COR-L47 (cell line): ENCODE measurements at regions not wholly inside any gene's neighbourhood (a gene's known extent, or its start where the extent isn't known, plus 50 kb on each side); places are given as distances from the start of the nearest gene placed in this dataset.

Source experiments
- DNase-seq: peaks from one replicate; lab custom pipeline; 2025; lab: John Stamatoyannopoulos, UW

DNA sequence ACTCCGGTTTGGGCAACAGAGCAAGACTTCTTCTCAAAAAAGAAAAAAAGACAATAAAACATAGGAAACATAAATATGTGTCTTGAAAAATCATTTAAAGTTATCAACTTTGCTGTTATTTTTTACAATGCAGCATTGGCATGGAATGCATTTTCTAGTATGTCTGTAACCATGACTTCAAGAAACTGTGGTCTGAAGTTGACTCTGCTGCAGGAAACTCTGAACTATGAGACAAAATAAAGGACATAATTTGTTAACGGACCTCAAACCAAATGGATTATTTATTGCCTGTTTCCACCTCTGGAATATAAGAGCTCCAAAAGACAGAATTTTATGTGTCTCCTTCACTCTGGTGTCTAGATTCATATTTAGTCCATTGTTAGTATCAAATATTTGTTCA lies 79.1 kb downstream of the TRIB2 start:
- DNase-seq, result no peak

DNA sequence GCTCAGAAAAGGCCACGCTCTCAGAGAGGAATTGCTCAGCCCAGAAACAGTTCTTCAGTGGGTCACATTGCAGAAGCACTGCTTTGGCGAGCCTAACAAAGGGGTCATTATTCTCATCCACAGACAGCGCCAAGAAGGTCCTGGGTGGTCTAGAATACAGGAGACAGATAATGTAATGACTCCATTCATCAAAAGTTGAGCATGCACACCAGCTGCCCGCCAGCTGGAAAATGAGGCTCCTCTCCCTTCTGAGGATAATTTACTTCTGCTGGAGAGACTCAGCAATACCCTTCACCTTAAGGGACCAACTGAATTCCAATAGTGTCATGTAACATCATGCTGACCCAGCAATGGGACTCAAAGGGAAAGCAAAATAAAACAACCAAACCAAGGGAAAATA lies 79.9 kb downstream of the TRIB2 start:
- no peak for DNase-seq

DNA sequence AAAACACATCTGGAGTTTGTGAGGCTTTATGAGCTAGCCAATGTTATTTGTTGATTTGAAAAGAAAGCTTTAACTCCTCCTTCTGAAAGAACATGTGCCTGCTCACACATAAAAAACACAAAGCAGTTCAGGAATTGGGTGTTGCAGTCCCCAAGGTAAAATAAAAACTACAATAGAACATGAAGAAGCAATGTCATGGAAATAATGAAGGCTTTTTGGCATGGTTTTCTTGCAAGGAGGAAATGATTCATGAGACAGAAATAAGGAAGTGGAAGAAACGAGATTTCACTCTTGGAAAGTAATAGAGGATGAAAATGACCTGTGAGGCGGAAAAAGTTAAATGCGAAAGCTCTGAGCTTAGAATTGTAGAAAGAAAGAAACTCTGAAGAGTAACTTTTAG lies 81.1 kb downstream of the TRIB2 start:
- DNase-seq, result no peak

DNA sequence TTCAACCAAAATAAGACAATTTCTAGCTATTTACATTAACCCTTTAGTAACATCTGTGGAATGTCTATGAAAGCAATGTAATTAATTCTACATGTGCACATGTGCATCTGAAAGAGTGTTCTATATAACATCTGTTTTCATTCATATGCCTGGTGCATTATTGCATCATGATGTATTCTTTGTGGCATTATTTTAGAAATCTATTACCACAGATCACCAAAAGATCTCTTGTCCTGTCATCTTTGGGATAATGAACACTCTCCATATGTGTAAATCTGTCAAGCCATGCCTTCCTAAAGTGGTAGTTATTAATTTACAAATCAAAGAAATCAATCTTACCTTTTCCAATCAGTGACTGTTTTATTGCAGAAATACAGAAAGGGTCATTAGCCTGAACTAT lies 86.9 kb downstream of the TRIB2 start:
- DNase-seq, result no peak

DNA sequence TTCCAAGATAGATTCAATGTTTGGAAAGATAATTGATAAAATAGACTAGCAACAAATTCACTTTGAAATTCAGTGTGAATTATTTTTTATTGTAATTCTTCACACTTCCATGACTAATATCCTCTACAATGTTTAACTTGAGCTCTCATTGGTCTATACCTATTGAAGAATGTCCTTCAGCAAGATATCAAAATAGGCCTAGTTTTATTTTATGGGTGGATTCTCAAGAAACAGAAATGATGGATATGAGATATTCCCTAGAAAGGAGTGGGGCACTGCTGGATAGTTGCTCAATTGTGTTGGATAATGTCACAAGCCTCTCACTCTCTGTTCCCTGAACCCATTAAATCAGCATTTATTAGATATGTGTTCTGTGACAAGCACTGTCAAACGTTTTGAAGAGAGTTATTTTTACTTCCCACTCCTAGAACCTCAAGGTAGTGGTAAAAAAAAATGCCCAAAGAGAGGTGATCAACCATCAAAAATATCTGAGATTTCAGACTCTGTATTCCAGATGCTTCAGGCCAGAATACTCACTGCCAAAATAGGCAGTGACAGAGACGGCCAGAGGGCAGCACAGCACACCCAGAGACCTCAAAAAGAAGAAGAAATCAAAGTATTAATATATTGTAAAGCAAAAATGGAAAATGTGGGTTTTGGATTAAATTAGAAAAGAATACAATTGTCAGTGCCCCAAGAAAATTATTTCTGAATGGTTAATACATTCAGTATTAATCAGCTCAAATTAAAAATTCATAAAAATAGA lies 87.5 kb downstream of the TRIB2 start:
- DNase-seq, result no peak

DNA sequence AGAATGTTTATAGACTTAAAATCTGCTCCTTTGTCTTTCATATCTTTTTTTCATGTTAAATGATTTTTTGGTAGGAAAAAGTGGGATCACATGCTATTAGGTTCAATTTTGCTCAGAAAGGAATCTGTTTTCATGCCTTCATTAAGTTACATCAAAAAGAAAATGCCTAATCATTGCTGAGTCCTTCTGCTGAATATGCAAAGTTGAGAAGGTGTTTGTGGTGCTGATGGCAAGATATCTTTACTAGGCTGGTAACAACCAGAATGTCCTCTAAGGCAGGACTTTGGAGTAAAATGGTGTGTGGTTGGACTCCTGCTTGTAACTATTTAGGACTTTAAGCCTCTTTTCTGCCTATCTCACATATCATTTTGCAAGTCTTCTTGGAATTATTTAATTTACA lies 88.3 kb downstream of the TRIB2 start:
- no peak for DNase-seq

DNA sequence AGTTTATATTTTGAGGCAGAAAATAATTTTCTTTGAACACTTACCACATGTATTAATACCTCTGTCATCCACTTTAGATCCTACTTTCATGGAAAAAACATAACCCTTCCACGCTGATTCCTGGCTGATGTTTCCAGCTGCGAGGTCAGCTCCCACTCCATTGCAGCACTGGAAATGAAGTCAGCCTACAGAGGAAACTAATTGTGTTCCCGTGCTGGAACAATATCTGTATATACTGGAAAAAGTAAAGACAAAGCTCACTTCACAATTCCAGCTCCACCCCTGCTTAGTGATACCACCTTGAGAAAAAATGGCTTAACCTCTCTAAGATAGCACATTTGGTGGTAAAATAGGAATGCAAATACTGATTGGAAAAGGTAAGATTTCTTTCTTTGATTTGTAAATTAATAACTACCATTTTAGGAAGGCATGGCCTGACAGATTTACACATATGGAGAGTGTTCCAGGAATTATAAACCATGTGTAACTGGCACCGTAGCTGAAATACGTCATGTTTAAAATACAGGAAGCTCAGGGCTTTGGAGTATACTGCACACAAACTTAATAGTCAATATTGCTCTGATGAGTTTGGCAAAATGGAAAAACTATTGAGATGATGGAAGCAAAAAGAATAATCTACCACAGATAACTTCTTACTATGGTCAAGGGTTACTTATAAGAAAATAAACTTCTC lies 90.0 kb downstream of the TRIB2 start:
- no peak for DNase-seq

DNA sequence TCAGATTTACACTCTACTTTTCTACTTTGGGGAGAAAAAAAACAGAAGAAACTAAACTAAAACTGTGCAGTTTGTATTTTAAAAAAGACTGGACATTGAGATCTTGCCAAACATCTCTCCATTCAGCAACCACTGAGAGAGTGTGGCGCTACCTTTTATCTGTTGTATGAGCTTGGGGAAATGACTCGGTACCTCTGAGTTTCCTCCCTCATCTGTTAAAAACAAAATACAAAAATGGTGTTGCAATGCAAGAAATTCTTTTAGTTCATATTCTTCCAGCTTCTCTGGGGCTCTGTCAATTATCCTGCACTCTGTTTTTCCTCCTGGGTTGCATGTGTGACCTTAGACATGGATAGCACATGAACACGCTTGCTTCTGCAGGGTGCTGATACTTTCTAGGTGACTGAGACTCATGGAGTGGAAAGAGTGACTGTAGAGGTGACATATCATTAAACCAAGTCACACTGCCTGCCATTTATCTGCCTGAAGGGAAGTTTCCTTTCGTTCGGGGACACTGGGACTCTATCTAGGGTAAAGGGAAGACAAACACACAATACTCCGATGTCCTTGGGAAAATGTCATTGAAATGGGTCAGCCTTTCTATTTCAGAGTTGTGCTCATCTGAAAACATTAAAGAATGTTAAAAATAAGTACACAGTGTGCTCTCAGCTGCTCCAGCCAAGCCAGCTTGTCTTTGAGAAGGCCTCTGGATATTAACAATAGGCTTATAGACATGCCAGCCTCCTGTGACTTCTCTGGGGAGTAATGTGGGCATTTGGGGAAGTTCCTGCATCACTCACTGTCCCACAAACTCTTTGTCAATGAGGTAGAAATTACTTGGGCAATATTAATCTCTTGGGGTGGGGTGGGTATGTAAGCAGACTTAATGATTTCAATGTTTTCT lies 91.4 kb downstream of the TRIB2 start:
- DNase-seq, result no peak

DNA sequence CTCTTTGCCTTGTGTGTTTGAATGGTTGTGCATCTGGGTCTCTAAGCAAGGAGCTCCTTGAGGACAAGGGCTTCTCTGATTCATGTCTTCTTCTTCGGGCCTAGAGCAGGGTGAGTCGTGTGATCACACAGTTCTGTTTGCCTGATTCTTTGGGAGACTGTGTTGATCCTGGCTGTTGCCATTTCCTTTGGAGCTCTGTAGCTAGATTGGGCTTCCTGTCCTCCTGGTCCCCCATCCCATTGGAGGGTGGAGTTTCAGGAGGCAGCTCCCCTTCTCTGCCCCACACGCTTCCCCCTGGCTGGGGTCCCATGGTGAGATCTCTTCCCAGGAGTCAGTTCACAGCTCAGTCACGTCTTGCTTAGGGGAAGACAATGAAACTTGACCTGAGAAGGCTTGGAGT lies 92.8 kb downstream of the TRIB2 start:
- no peak for DNase-seq

DNA sequence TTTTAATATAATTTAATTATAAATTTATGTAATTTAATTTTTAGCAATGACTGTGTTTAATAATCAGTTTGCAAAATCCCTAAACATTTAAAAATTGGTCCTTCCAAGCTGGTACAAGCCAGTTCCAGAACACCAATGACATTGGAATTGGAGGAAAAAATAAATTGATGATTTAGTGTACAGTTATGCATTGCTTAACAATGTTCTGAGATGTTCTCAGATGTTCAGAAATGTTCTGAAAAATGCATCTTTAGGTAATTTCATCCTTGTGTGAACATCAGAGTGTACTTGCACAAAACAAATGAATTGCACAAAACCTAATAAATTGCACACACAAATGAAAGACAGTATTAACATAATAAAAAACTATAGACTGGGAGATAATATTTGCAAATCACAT lies 95.2 kb downstream of the TRIB2 start:
- no peak for DNase-seq

DNA sequence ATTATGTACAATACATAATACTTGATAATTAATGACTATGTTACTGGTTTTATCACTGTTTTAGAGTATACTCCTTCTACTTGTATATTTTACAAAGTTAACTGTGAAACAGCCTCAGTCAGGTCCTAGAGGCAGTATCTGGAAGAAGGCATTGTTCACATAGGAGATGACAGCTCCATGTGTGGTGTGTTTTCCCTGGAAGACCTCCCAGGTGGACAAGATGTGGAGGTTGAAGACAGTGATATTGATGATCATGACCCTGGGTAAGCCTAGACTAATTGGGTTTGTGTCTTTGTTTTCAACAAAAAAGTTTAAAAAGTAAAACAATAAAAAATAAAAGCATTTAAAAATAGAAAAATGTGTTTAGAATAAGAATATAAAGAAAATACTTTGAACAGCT lies 96.4 kb downstream of the TRIB2 start:
- DNase-seq, result no peak

DNA sequence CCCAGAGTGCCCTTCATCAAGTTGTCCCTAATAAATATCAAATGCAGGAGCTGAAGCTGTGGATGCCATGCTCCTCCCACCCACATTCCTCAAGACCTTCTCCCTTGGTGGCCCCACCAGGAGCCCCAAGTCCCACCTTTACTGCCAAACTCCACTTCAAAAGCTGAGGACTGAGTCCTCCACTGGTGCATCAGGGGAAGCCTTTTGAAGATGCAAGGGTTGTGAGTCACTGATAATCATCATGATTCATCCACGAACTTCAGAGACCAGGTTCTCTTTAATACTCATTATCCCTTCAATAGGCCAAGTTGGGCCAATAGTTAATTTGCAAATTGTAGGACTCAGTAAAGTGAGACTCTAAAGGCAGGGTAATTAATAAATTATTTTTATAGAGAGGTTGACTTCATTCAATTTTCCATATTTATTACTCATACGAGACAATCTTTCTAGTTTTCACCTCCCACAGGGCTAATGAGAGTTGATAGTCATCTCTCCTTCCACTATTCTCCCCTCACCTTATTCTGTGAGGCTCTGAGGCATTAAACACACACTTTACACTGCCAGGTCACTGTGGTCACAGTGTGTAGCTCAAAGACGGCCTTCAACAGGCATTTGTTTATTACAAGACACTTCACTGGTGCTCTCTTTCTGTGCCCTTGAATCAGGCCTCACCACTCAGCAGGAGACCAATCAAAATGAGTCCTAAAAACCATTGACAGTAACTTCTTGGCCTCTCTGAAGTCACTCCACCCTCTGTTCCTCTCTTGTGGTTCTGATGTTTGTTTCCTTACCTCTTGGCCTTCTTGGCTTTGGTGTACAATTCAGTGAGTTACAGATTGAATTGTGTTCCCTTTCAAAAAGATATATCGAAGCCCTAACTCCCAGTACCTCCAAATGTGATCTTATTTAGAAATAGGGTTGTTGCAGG lies 99.9 kb downstream of the TRIB2 start:
- DNase-seq, result no peak

DNA sequence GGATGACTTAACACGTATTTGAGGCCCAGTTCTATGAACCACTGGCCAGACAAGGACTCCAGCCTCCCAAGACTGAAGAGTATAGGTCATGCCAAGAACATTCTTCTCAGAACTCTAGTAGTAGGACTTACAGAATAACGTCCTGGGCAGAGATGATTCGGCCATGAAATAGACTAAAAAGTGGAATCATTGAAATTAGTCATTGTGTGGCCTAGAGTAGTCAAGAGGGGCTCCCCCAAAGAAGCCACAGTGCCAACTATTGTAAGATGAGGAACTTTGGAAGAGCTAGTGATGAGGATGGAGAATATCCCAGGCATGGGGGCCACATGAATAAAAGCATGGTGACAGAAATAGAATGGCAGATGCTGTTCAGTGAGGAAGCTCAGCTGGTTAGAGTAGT lies 101.1 kb downstream of the TRIB2 start:
- no peak for DNase-seq

DNA sequence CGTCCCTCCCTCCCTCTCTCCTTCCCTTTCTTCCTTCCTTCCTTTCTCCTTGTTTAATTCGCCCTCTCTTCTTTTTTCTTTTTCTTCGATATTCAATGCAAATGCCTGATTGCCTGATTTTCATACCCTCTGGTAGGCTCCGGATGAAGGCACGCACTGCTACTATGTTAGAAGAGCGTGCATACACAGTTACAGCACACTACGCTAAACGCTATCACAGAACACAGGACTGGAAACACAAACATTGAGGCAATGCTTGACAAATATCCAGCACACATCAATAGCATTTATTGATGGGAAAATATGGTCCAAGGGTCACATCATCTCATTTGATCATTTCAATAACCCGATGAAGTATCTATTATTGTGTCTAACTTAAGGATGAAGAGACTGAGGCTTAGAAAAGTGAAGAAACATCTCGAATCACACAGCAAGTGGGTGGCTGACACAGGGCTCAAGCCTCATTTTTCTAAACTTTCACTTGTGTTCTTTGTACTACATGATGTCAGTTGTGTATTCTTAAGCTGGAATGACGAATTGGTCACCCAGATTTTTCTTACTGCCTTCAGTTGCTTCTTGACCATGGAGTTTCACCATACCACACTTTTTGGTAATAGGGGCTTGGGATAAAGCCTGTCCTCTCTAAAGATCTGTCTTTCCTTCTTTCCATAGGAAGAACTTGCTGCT lies 101.8 kb downstream of the TRIB2 start:
- DNase-seq, result no peak

DNA sequence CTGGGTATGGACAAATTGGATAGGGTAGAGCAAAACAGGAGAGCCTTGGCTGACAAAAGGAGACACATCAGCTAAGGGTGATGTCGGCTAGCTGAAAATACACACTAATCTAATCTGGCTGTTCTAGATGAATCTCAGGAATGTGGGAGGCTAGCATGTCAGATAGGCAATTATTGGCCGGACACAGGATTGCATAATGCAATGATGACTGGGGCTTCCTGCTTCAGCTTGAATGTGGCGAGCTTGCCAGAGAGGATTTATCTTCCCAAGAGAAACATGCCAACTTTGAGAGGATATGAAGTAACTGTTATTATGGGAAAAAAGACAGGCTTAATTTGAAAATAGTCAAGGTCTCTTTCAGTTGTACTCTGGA lies 102.4 kb downstream of the TRIB2 start:
- DNase-seq, result no peak

DNA sequence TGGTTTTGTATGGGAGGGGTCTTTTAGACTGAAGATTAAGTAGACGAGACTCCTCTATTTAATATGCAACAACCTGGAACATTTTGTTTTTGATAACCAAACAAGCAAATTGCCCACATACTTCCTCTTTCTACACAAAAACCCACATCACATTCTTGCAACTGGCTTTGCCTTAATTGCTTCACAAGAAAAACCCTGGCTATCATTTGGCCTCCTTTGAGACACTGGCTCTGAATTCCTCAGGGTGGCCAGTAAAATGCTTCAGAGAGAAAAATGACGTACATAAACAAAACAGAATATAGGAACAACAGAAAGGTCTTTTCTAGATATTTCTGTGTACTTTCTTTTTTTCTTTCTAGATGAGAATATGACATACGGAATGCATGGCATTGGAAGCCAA lies 103.0 kb downstream of the TRIB2 start:
- no peak for DNase-seq

DNA sequence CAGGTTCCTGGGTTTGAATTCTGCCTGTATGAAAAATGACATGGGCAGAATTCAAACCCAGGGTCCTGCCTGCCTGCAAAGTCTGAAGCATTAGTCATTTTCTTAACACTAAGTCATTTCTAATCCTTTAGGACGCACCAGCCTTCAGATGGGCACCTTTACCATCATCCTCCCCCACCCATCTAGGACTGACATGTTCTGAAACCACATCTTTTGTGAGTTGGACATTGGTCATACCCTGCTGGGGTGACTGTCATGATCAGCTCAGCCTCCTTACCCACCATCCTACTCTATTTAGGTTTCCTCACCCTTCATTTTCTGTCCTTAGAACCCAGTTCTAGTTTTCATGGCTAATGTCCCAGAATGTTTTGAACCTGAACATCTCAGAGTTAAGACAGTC lies 104.9 kb downstream of the TRIB2 start:
- DNase-seq, result no peak

DNA sequence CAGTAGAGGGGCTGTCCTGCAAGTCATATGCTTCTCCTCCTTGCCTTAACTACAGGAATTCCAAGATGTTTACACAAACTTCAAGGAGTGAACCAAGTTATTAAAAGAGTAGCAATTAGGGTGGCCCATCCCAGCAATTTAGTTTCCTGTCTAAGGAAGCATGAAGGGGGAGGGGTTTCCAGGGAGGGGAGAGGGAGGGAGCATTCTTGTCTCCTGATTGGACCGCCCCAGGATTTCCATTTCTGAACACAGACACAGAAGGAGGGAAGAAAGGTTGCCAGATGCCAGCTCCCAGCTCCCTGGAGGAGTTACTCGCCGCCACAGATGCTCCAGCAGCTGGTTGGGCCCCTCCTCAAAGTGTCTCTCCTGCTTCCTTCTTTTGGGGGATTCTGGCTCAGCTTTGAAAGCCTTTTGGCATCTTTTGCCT lies 107.6 kb downstream of the TRIB2 start:
- DNase-seq, result no peak

DNA sequence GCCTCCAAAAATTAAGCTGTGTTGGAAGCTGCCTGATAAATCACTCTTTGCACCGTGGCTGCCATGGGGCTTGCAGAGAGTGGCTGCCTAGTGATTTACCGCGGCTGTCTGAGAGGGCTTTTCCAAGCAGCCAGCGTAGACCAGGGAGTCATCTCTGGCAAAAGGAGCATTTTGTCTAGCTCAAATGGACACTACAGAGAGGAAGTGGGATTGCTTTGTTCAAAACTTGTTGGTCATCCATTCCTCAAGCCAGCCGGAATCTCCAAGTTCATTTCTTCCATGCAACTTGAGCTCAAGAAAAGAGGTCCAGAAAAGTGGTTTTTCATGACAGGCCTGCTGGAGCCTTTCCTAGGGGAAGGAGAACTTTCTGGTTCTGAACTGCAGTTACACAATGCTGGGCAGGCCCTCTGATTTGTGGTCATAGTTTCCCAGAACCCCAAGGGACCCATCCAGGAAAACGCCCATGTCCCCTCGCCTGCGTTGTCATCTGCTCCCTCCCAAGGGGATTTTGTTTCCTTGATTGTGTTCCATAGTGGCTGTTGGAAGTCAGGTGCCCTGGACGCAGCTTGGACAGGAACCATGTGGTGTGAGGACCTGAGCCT lies 108.1 kb downstream of the TRIB2 start:
- no peak for DNase-seq

DNA sequence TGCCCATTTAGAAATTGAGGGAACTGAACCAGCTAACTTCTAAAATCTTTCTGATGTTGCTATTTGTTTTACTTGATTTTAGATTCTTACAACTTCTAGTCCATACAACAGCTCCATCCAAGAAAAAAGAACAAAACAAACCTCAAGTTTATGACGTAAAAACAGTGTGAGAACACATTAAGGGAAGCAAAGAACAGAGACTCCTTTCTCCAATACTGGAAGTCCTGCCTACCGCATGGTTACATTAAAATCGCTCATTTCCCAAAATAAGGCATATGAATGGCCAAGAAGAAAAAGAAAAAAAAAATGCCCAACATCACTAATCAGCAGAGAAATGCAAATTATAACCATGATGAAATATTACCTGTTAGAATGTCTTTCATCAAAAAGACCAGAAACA lies 110.0 kb downstream of the TRIB2 start:
- DNase-seq, result no peak

DNA sequence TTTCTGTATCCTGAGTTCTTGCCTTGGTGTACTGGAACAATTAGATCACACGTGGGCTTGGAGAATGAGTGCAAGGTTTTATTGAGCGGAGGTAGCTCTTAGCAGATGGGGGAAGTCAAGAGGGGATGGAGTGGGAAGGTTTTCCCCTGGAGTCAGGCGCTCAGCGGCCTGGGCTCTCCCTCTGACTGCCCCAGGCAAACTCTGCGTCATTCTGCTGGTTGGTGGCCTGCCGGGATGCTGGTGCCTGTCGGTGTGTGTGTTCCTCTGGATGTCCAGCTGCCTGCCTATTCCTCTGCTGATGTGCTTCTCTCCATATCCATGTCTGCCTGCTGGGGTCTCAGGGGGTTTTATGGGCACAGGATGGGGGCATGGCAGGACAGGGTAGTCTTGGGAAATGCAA lies 111.0 kb downstream of the TRIB2 start:
- no peak for DNase-seq
